Neural cell (in vitro differentiated cells): ENCODE measurements at regions not wholly inside any gene's neighbourhood (a gene's known extent, or its start where the extent isn't known, plus 50 kb on each side); places are given as distances from the start of the nearest gene placed in this dataset.

Source experiments
- CTCF ChIP-seq: fragments of 450-650 bp; IDR thresholded peaks from 2 replicates; pipeline ENCODE4 v1.5.1; 2014; ENCODE audit warnings: antibody characterized with exemption, mild to moderate bottlenecking, moderate library complexity; ENCODE audit not compliant: poor library complexity, severe bottlenecking
- RAD21 ChIP-seq: fragments of 450-650 bp; conservative IDR thresholded peaks from 2 replicates; pipeline ENCODE4 v1.6.1; 2014; ENCODE audit warnings: antibody characterized with exemption, mild to moderate bottlenecking, moderate library complexity

- TF ChIP-seq CTCF: no peak
- TF ChIP-seq RAD21: no peak
Measured at GRCh38 chr7:13327669-13328068, 640.2 kb downstream of the ARL4A start.
